ENCODE measurements at regions not wholly inside any gene's neighbourhood (a gene's known extent, or its start where the extent isn't known, plus 50 kb on each side); places are given as distances from the start of the nearest gene placed in this dataset.

DNA sequence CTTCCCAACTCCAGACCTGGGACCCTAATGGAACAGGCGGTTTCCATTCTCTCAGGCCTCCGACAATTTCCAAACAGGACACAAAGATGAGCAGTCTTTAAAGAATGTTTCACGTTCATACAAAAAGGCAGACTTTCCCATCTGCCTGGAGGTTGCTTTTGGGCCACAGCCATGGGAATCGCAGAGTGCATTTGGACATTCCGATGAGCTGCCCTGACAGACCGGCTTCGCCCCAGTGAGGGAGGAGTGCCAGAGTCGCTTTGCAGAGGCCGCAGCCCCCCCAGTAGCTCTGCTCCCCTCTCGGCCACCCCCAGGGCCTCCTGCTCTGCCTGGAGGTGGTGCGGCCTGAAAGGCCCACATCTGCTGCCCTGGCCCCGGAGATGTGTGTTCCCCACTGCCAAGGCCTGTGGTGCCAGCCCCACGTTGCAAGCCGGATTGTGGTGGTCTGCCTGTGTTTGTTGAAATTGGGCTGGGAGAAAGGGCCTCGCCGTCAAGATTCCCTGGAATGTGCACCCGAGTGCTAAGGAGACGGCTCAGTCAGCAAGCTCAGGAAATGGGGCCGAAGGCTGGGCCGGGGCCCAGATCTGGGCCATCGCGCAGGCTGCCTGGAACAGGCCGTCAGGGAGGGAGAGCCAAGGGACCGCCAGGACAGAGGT lies 89.8 kb downstream of the C16orf95 start:
- Histone ChIP-seq H3K4me3 (ENCODE audit: low read length) (no peak overlapping the region), H3K27me3 (ENCODE audit: control insufficient read depth, insufficient read depth) (no peaks in the 10 kb centered on the region), H3K4me1 (ENCODE audit: control insufficient read depth, insufficient read depth, low read length) (no peaks in the 10 kb centered on the region), H3K27ac (ENCODE audit: low read length) (peak overlapping the region; percentile 18), H3K9me3 (ENCODE audit: control insufficient read depth, low read length) (peaks cover 3% of the 10 kb centered on the region)
- DNase-seq: peak; percentile 55 to 85 (median 84)
- WGBS: 48% methylated on average over 24 of the region's 24 CpGs
- intact Hi-C loops (cut with DNase I): no loop called here
- peak; percentile 88 to 91 for ATAC-seq

DNA sequence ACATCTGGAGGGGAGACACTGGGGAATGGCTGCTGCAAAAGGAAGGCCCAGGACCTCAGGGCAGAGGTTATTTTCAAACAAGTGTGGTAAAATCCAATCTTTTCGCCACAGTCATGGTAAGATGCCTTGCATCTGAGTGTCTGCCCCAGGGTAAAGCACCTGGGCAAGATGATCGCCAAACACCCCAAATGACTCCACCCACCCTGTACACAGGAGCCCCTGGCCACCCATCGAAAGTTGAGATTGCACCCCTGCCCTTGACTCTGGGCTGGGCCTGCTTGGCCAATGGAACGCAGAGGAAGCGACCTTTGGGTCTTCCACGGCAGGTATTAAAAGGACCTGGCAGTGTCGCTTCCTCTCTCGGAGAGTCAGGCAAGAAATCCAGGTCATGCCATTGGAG lies 88.8 kb downstream of the C16orf95 start:
- WGBS: 94% methylated on average over 8 of the region's 8 CpGs
- Histone ChIP-seq H3K27me3 (ENCODE audit: control insufficient read depth, insufficient read depth) (no peaks in the 10 kb centered on the region), H3K9me3 (ENCODE audit: control insufficient read depth, low read length) (peaks cover 3% of the 10 kb centered on the region), H3K27ac (ENCODE audit: low read length) (no peak overlapping the region), H3K4me3 (ENCODE audit: low read length) (no peak overlapping the region), H3K4me1 (ENCODE audit: control insufficient read depth, insufficient read depth, low read length) (no peaks in the 10 kb centered on the region)
- ATAC-seq (no peak), DNase-seq (no peak)
- intact Hi-C loops (cut with DNase I): no loop called here

DNA sequence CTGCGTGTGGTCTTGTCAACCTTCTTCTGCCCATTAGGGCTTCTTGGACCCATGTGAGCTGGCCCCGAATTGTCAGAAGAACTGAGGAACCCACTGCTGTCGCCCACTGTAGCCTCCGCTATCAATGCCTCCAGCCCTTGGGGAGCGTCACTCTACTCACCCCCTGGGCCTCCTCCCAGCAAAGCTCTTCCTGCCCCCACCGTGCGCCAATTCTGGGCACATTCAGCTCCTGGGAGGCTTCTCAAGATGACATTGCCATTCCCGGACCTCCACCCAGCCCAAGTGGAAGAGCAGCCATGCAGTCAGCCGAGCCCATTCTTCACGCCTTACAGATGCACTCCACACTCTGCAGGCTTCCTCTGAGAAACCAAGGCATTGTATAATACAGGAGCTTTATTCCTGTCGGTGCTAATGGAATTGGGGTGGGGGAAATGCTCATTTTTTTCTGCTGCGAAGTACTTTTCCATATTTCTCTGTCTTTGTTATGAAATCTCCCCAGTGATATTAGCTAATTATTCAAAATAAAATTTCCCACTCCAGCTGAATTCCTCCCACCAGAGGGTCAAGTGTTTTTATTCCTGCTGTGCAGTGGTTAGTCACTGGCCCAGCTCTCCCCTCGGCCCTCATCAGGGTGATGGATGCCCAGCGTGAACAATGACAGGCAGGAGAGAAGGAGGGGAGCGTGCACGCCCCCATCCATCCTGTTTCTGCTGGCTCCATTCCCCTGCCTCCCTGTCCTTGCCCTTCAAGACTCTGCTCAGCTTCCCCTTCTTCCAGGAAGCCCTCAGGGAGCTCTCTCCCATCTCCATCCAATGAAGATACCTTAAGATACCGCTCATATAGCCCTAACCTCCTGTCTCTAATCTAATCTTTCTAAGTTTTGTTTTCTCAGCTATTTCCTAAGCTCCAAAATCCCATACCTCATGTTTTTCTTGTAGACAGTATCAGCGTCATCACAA lies 87.7 kb downstream of the C16orf95 start:
- ATAC-seq: no peak
- Histone ChIP-seq H3K4me1 (ENCODE audit: control insufficient read depth, insufficient read depth, low read length) (no peaks in the 10 kb centered on the region), H3K9me3 (ENCODE audit: control insufficient read depth, low read length) (peaks cover 3% of the 10 kb centered on the region), H3K4me3 (ENCODE audit: low read length) (no peak overlapping the region), H3K27me3 (ENCODE audit: control insufficient read depth, insufficient read depth) (no peaks in the 10 kb centered on the region), H3K27ac (ENCODE audit: low read length) (no peak overlapping the region)
- 78% methylated on average over 18 of the region's 18 CpGs for WGBS
- no peak for DNase-seq
- intact Hi-C loops (cut with DNase I): no loop called here

DNA sequence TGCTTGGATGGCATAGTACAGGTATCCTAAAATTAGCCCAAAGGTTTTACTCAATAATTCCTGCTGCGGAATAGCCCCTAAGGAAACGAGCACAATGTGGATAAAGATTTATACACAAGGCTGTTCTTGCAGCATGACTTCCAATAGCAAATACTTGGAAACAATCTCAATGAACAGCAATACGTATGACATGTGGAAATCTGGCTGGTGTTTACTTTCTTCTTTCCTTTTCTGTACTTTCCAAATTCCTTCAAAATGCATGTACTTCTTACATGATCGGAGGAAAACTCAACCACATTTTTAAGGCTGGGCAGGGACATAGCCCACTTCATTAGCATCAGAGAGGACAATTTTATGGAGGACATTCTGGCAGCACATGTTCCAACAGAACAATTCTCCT lies 86.6 kb downstream of the C16orf95 start:
- WGBS: 71% methylated on average over 4 of the region's 4 CpGs
- H3K27ac ChIP-seq (ENCODE audit: low read length): no peak overlapping the region
- intact Hi-C loops (cut with DNase I): no loop called here
- no peak overlapping the region for H3K4me3 ChIP-seq (ENCODE audit: low read length)
- ATAC-seq (no peak), DNase-seq (no peak)
- H3K27me3 ChIP-seq (ENCODE audit: control insufficient read depth, insufficient read depth): no peaks in the 10 kb centered on the region
- H3K4me1 ChIP-seq (ENCODE audit: control insufficient read depth, insufficient read depth, low read length): no peaks in the 10 kb centered on the region
- H3K9me3 ChIP-seq (ENCODE audit: control insufficient read depth, low read length): peaks cover 3% of the 10 kb centered on the region

DNA sequence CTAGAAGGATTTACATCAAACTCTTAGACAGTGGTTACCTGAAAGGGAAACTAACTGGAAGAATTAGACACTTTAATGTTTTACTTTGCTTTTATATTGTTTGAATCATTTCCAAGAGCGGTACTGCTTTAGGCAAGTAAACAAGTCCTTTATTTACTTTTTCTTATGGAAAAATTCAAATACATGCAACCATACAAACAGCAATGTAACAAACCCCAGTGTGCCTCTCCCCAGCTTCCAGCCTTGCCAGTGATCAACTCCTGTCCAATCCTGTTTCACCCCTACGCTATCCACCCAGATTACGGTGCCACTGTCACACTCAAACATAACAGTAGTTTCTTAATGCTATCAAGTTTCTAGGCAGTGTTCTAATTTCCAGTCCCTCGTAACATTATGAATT lies 85.9 kb downstream of the C16orf95 start:
- Histone ChIP-seq H3K9me3 (ENCODE audit: control insufficient read depth, low read length) (peaks cover 3% of the 10 kb centered on the region), H3K4me1 (ENCODE audit: control insufficient read depth, insufficient read depth, low read length) (no peaks in the 10 kb centered on the region), H3K4me3 (ENCODE audit: low read length) (no peak overlapping the region), H3K27ac (ENCODE audit: low read length) (no peak overlapping the region), H3K27me3 (ENCODE audit: control insufficient read depth, insufficient read depth) (no peaks in the 10 kb centered on the region)
- ATAC-seq (no peak), DNase-seq (no peak)
- 95% methylated on average over 4 of the region's 4 CpGs for WGBS
- intact Hi-C loops (cut with DNase I): no loop called here

DNA sequence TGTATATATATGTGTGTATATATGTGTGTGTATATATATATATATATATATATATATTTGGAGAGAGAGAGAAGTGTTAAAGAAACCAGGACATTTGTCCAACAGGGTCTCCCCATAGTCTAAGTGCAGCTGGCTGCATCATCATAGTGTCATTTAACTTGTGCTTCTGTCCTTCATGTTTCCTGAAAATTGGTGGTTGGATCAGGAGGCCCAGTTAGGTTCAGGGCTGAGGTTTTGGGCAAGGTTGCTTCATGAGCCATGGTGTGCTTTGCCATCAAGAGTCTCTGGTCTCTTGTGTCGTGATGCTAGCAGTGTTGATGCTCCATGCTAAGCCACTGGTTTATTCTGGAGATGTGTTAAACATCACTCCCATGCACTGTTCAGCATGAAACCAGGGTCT lies 85.3 kb downstream of the C16orf95 start:
- no peaks in the 10 kb centered on the region for H3K4me1 ChIP-seq (ENCODE audit: control insufficient read depth, insufficient read depth, low read length)
- H3K4me3 ChIP-seq (ENCODE audit: low read length): no peak overlapping the region
- peaks cover 3% of the 10 kb centered on the region for H3K9me3 ChIP-seq (ENCODE audit: control insufficient read depth, low read length)
- ATAC-seq (no peak), DNase-seq (no peak)
- no peak overlapping the region for H3K27ac ChIP-seq (ENCODE audit: low read length)
- WGBS: 96% methylated on average over 1 of the region's 1 CpG
- H3K27me3 ChIP-seq (ENCODE audit: control insufficient read depth, insufficient read depth): no peaks in the 10 kb centered on the region
- intact Hi-C loops (cut with DNase I): no loop called here

DNA sequence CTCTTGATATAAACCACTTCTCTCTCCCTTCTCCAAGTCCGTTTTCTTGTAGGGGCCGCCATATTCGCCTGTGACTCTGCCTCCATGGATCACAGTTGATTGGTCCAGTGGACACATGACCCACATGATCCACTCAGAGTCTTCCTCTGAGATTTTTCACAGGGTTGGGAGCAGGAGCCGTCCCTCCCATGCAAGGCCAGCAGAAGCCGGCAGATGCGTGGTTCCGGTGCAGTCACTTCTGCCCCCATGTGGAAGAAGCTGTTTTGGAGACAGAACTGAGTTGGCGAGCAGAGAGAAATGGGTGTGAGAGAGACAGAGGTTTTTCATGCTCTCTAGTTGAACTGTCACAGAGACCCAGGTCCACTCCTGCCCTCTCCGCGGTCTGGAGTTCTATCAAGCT lies 83.3 kb downstream of the C16orf95 start:
- intact Hi-C loops (cut with DNase I): no loop called here
- Histone ChIP-seq H3K27ac (ENCODE audit: low read length) (no peak overlapping the region), H3K27me3 (ENCODE audit: control insufficient read depth, insufficient read depth) (no peaks in the 10 kb centered on the region), H3K9me3 (ENCODE audit: control insufficient read depth, low read length) (peaks cover 3% of the 10 kb centered on the region), H3K4me1 (ENCODE audit: control insufficient read depth, insufficient read depth, low read length) (no peaks in the 10 kb centered on the region), H3K4me3 (ENCODE audit: low read length) (no peak overlapping the region)
- no peak for ATAC-seq
- 51% methylated on average over 10 of the region's 10 CpGs for WGBS
- DNase-seq: no peak

DNA sequence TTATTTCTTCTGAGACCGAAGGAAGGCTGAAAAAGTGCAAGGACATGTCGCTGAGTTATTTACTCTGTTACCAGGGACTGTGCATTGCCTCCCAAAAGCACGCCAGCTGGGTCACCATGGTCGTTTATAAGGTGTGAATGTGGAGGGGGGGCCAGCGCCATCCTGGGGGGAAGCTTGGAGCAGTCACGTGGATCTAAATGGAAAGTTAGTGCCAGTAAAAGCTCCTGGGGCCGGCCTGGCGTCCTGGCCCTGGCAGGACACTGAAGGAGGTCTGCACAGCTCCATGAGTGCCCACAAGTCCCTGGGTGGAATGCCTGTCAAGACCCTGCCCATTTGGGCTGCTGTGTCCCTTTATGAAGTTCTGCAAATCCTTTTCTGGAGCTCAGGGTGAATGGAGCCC lies 82.6 kb downstream of the C16orf95 start:
- H3K4me1 ChIP-seq (ENCODE audit: control insufficient read depth, insufficient read depth, low read length): no peaks in the 10 kb centered on the region
- ATAC-seq (no peak), DNase-seq (no peak)
- intact Hi-C loops (cut with DNase I): no loop called here
- no peaks in the 10 kb centered on the region for H3K27me3 ChIP-seq (ENCODE audit: control insufficient read depth, insufficient read depth)
- 67% methylated on average over 8 of the region's 8 CpGs for WGBS
- no peak overlapping the region for H3K4me3 ChIP-seq (ENCODE audit: low read length)
- peaks cover 3% of the 10 kb centered on the region for H3K9me3 ChIP-seq (ENCODE audit: control insufficient read depth, low read length)
- H3K27ac ChIP-seq (ENCODE audit: low read length): no peak overlapping the region

DNA sequence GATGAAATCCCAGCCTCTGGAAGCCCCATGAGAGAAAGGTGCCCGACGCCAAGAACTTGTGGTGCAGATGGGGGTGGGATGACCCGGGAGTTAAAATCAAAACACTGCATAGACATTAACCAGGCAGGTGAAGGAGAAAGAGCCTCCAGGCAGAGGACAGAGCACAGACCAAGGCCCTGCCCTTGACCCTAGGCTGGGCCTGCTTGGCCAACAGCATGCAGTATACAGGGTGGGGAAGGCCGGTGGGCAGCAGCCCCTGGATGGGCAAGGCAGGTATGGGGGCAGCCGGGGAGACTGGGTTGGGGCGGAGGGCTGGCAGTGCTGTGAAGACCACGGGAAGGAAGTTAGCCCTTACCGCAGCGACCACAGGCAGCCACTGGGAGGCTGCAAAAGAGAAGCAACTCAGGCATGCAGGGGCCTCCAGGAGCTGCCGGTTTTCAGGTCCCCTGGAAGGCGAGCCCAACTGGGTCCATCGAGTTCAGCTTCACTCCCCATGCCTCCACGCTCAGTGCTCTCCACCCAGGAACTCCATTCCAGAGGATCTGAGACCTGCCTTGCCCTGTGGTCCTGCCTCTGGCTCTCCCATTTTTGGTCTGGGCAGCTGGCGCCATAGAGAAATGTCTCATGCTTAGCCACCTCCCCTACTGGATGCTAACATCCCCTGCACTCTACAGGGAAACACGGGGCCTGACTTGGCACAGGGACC lies 81.2 kb downstream of the C16orf95 start:
- Histone ChIP-seq H3K9me3 (ENCODE audit: control insufficient read depth, low read length) (peaks cover 3% of the 10 kb centered on the region), H3K4me3 (ENCODE audit: low read length) (no peak overlapping the region), H3K4me1 (ENCODE audit: control insufficient read depth, insufficient read depth, low read length) (no peaks in the 10 kb centered on the region), H3K27ac (ENCODE audit: low read length) (no peak overlapping the region), H3K27me3 (ENCODE audit: control insufficient read depth, insufficient read depth) (no peaks in the 10 kb centered on the region)
- no peak for DNase-seq
- WGBS: 73% methylated on average over 15 of the region's 15 CpGs
- peak; percentile 14 to 35 for ATAC-seq
- intact Hi-C loops (cut with DNase I): no loop called here

DNA sequence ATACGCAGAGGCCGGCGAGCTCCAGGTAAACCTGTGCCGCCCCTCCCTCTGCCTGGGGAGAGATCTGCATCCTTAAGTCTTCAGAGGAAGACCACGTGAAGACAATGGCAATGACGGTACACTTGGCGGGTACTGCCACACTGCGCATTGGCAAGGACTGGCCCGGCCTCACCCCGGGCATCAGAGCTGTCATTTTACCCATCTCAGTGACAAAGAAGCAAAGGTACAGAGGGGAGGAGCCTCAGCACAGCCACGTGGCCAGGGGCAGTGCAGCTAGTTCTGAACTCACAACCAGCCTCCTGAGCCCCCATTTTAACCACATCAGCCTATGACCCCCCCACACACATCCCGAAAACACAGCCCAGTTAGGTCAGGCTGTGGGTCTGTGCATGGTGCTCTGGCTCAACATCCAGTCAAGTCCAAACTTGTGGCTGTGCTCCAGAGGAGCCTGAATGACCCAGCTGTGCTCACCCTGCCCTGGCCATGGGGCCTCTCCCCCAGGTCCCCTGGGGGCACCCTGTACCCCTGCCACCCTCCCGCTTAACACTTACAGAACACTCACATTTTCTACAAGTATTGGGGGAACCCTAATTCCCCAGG lies 80.6 kb downstream of the C16orf95 start:
- 84% methylated on average over 13 of the region's 13 CpGs for WGBS
- peaks cover 3% of the 10 kb centered on the region for H3K9me3 ChIP-seq (ENCODE audit: control insufficient read depth, low read length)
- intact Hi-C loops (cut with DNase I): no loop called here
- H3K4me3 ChIP-seq (ENCODE audit: low read length): no peak overlapping the region
- no peaks in the 10 kb centered on the region for H3K4me1 ChIP-seq (ENCODE audit: control insufficient read depth, insufficient read depth, low read length)
- no peak overlapping the region for H3K27ac ChIP-seq (ENCODE audit: low read length)
- H3K27me3 ChIP-seq (ENCODE audit: control insufficient read depth, insufficient read depth): no peaks in the 10 kb centered on the region
- DNase-seq (no peak), ATAC-seq (peak in 1 of 2 donors; percentile 22)

DNA sequence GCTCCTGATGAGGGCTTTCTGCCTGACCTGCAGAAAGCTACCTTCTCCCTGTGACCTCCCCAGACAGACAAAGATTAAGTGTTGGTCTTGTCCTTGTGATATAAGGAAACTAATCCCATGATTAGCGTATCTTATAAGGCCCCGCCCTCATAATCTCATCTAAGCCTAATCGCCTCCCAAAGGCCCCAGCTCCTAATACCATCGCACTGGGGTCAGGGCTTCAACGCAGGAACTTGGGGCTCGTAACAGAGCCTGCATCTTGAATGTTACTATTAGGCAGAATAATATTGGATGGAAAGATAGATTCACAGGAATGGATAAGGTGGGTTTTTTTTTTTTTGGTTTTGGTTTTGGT lies 78.9 kb downstream of the C16orf95 start:
- ATAC-seq: no peak
- DNase-seq: no peak
- 97% methylated on average over 6 of the region's 6 CpGs for WGBS

More for the DNA sequence above, 78.9 kb downstream of the C16orf95 start:
- H3K4me1 ChIP-seq (ENCODE audit: control insufficient read depth, insufficient read depth, low read length): no peaks in the 10 kb centered on the region
- H3K9me3 ChIP-seq (ENCODE audit: control insufficient read depth, low read length): no peaks in the 10 kb centered on the region
- intact Hi-C loops (cut with DNase I): no loop called here
- H3K4me3 ChIP-seq (ENCODE audit: low read length): no peak overlapping the region
- no peak overlapping the region for H3K27ac ChIP-seq (ENCODE audit: low read length)
- no peaks in the 10 kb centered on the region for H3K27me3 ChIP-seq (ENCODE audit: control insufficient read depth, insufficient read depth)

Measured in right cardiac atrium (tissue), 5 donors.